Colonic mucosa (tissue), 4 donors: ENCODE measurements at regions not wholly inside any gene's neighbourhood (a gene's known extent, or its start where the extent isn't known, plus 50 kb on each side); places are given as distances from the start of the nearest gene placed in this dataset.

Experiments
- DNase-seq: peaks from one replicate; pipeline ENCODE4 v3.0.0-alpha.2; 2020
- H3K27ac ChIP-seq: fragments of 200-600 bp; one replicate; pipeline ENCODE4 v1.8.0; 2021
- H3K27me3 ChIP-seq: fragments of 200-600 bp; one replicate; pipeline ENCODE4 v1.8.0; 2021
- H3K36me3 ChIP-seq: fragments of 200-600 bp; one replicate; pipeline ENCODE4 v1.8.0; 2021
- H3K4me1 ChIP-seq: fragments of 200-600 bp; one replicate; pipeline ENCODE4 v1.8.0; 2021; ENCODE audit warnings: mild to moderate bottlenecking
- H3K4me3 ChIP-seq: fragments of 200-600 bp; one replicate; pipeline ENCODE4 v1.8.0; 2021
- H3K9ac ChIP-seq, 2 donors: one replicate each; pipeline ENCODE4 v1.7.0; 2013; ENCODE audit warnings: control low read depth in 2 of 2, low read depth in 2 of 2, low read length in 2 of 2
- H3K9me3 ChIP-seq: fragments of 200-600 bp; one replicate; pipeline ENCODE4 v1.8.0; 2021
- CTCF ChIP-seq: fragments of 200-600 bp; IDR thresholded peaks from one replicate; pipeline ENCODE4 v1.8.0; 2022; ENCODE audit warnings: antibody characterized with exemption, mild to moderate bottlenecking
- intact Hi-C: fragments of 100-400 bp; cut with DNase I; formaldehyde crosslinking; loops from one replicate; pipeline ENCODE4 v1.14.1; 2022
- donor health status: healthy.
- donor health status: DM: no; HTN: no; CAD: no.
- donor health status: DM: no; HTN: no; CAD: no.

GRCh38 chr6:28751963-28752350, 171.8 kb downstream of the TRIM27 start:
- Histone ChIP-seq H3K9ac (no peak overlapping the region), H3K4me1 (no peaks in the 10 kb centered on the region), H3K36me3 (no peaks in the 10 kb centered on the region), H3K27ac (no peak overlapping the region), H3K9me3 (no peaks in the 10 kb centered on the region), H3K27me3 (no peaks in the 10 kb centered on the region), H3K4me3 (no peak overlapping the region)
- no peak for TF ChIP-seq CTCF
- intact Hi-C loops, result no loop called here
- no peak for DNase-seq

GRCh38 chr6:28757429-28758045, 166.2 kb downstream of the TRIM27 start:
- no peak overlapping the region for H3K9ac ChIP-seq

GRCh38 chr6:28758046-28758817, 165.6 kb downstream of the TRIM27 start:
- Histone ChIP-seq H3K4me3 (no peak overlapping the region), H3K9ac (no peak overlapping the region), H3K27me3 (no peaks in the 10 kb centered on the region), H3K9me3 (no peaks in the 10 kb centered on the region), H3K27ac (no peak overlapping the region), H3K4me1 (no peaks in the 10 kb centered on the region), H3K36me3 (no peaks in the 10 kb centered on the region)
- intact Hi-C loops, result no loop called here
- no peak for DNase-seq
- no peak for TF ChIP-seq CTCF

More at GRCh38 chr6:28757429-28758045, 166.2 kb downstream of the TRIM27 start:
- Histone ChIP-seq H3K27me3 (no peaks in the 10 kb centered on the region), H3K9me3 (no peaks in the 10 kb centered on the region), H3K4me1 (no peaks in the 10 kb centered on the region), H3K4me3 (no peak overlapping the region), H3K27ac (no peak overlapping the region), H3K36me3 (no peaks in the 10 kb centered on the region)
- intact Hi-C loops, result no loop called here
- DNase-seq, result no peak
- no peak for TF ChIP-seq CTCF

GRCh38 chr6:28758818-28759235, 165.0 kb downstream of the TRIM27 start:
- TF ChIP-seq CTCF, result no peak
- Histone ChIP-seq H3K9me3 (no peaks in the 10 kb centered on the region), H3K4me1 (no peaks in the 10 kb centered on the region), H3K27ac (no peak overlapping the region), H3K4me3 (no peak overlapping the region), H3K9ac (no peak overlapping the region), H3K27me3 (no peaks in the 10 kb centered on the region), H3K36me3 (no peaks in the 10 kb centered on the region)
- intact Hi-C loops, result no loop called here
- no peak for DNase-seq

- Histone ChIP-seq H3K36me3 (no peaks in the 10 kb centered on the region), H3K4me1 (no peaks in the 10 kb centered on the region), H3K4me3 (no peak overlapping the region), H3K27ac (no peak overlapping the region), H3K9ac (no peak overlapping the region), H3K27me3 (peaks cover 33% of the 10 kb centered on the region), H3K9me3 (no peaks in the 10 kb centered on the region)
- TF ChIP-seq CTCF, result no peak
- intact Hi-C loops, result no loop called here
- DNase-seq, result no peak
Observed at GRCh38 chr6:28764014-28764723, 159.6 kb downstream of the TRIM27 start.
